ENCODE measurements at regions not wholly inside any gene's neighbourhood (a gene's known extent, or its start where the extent isn't known, plus 50 kb on each side); places are given as distances from the start of the nearest gene placed in this dataset.
"Not testable (repeated sequence)": the region's sequence is repeated elsewhere in the genome, so short reads cannot be mapped to it uniquely, and the experiment has no call there.

DNA sequence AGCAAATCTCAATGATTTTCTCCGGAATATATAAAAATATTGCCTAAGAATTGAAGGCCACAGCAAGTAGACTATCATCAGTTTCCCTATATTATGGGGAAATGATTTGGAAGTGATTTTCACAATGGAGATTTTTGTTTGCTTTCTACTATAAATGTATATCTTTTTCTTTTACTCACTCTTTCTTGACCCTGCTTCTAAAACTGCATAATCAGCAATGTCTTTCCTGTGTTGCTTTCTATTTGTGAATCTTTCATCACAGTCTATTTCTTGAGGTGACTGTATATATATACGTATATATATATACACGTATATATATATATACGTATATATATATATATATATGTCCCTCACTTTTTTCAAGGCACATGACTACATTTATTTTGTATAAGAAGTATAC, 622.6 kb downstream of the DTWD2 start:
- DNase-seq, result no peak

DNA sequence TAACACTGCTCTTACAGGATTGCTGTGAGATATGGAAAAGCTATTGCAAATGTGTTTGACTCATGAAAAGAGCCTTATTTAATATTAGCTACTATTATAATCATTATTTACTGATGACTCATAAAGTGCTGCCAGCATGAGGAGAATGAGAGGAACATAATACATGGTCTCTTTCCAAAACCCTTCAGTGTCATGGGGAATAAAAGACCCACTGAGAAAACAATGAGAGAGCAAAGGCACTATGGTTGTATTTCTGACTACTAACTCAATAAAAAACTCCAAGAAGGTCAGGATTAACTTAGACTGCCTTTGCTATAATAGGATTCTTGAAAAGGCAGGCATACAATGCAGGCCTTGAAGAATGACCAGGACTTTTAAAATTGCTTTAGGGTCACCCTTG, 633.5 kb downstream of the DTWD2 start:
- no peak for DNase-seq

DNA sequence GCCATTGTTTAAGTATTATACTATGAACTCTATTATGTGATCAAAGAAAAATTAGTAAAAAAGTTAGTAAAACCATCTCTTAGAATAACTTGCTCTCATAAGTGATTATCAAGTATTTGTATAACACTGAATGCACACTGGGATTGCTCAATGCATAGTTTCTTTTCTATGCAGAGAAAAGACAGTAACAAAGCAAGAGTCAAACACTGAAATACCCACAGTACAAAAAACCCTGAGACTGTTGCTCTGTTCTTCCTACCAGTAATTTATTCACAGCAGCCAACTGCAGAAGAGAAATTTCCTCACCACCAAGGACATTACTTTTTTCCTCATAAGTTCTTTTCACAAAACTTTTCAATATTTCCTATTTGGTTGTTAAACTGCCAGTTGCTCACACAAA, 634.4 kb downstream of the DTWD2 start:
- no peak for DNase-seq

DNA sequence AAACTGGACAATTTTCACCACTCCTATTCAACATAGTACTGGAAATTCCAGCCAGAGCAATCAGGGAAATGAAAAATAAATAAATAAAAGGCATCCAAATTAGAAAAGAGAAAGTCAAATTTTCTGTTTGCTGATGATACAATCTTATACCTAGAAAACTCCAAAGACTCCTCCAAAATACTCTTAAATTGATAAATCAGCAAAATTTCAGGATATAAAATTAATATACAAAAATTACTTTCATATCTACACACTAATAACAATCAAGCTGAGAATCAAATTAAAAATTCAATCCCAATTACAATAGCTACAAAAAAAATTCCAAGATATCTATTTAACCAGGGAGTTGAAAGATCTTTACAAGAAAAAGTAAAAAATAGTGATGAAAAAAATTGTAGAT, 651.9 kb downstream of the DTWD2 start:
- DNase-seq, result no peak

DNA sequence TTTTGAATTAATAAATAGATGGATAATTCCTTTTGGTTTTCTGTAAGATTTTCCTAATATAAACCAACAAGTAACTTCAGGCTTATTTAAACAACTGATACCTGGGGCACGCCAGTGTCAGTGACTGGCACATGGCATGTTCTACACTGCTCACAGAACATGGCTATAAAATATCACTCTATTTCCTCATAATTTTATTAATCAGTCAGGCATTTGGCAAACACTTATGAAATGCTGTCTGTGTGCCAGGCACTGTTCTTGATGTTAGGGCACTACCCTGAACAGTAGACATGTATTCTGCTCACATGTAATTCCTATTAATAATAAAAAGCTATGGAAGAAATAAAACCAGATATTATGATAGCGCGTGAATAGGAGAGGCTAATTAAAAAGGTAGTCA, 661.0 kb downstream of the DTWD2 start:
- DNase-seq, result no peak

DNA sequence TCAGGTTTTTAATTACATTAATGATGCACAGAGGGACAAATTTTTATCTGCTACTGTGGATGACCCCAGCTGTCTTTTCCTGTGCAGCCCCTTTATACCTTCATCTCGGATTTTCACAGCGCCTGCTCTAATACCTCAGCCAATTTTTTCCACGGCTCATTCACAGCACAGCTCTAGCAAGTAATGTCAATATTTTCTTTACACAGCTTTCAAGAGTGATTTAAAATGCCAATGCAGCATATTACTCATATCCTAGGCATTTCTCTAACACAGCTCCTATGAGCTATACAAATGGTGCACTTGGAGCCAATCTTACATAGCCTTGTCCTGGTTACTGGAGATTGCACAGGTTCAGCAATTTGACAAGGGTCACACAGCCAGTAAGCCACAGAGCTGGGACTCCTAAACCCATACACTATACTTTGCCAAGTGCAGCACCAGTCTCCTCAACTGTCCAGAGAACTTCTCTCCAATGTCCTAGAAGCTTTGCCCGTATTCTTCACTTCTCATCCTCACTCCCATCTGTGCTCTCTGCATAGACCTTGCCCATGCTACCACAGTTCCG, 661.8 kb downstream of the DTWD2 start:
- no peak for DNase-seq

DNA sequence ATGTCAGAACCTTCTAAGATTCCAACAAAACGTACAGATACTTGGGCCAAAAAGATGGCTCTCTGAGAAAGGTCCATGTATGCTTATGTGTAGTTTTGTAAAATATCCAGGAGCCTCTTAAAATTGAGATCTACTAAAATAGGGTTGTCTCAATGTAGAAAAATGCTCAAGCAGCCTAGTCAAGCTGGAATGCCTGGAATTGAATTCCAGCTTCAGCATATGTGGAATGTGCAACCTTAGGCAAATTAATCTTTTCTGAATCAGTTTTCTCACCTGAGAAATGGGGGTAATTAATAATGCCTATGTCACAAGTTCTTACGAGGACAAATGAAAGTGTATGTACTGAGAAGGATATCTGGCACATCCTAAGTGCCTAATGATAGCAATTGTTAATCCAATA, 662.4 kb downstream of the DTWD2 start:
- no peak for DNase-seq

DNA sequence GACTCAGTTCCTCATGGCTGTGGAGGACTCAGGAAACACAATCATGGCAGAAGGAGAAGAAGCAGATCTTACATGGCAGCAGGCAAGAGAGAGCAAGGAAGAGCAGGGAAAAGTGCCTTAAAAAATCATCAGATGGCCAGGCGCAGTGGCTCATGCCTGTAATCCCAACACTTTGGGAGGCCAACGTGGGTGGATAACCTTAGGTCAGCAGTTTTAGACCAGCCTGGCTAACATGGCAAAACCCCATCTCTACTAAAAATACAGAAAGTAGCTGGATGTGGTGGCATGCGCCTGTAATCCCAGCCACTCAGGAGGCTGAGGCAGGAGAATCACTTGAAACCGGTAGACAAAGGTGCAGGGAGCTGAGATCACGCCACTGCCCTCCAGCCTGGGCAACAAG, 664.6 kb downstream of the DTWD2 start:
- DNase-seq, result not testable (repeated sequence)

DNA sequence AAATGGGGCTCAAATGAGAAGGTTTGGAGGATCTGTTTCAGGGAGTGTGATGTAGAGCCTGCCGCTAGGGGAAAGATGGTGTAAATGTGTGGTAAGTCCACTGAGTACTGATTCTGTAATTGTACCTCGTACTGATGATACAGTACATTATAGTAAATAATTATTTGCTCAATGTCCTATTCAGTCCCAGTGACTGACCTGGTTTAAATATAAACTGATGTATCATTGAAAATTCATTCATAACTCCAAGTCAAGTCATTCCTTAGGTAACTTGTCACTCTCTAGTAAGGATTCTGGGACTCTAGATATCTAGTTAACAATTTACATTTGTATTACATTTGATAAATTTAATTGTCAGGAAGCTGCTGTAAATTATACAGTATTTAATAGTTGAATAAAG, 667.3 kb downstream of the DTWD2 start:
- DNase-seq, result no peak

DNA sequence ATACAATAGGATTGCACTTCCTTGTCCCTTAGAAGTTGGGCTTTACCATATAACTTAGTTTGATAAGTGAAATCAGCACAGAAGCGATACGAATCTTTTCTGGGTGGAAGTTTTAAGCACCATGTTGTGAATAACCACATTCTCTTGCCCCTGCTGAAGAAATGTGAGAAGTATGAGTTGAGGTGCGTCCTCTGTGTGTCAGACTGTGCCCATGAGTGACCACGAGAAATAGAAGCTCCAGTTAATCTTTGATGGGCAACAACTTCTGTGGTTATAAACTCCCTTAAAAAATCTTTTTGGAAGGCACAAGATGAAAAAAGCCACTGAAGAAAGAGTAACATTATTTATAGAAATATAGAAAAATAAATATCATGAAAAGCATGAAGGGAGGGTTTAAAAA, 668.2 kb downstream of the DTWD2 start:
- DNase-seq, result no peak

DNA sequence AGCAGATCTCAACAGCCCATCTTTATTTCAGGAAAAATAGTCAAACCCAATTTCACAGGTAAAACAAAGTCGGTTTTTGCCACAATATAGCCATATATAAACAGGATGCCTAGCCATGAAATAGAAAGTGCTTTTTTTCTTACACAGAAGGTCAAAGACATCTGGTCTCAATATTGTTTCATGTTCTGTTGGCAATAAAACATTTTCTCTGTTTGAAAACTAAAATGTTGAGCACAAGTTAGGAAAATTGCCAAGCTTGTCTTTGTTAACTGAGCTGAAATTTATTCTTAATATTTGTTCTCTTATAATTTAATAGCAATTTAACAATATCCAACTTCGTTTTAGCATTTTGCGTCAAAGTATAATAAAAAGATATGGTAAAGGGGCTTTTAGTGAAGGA, 673.4 kb downstream of the DTWD2 start:
- no peak for DNase-seq

DNA sequence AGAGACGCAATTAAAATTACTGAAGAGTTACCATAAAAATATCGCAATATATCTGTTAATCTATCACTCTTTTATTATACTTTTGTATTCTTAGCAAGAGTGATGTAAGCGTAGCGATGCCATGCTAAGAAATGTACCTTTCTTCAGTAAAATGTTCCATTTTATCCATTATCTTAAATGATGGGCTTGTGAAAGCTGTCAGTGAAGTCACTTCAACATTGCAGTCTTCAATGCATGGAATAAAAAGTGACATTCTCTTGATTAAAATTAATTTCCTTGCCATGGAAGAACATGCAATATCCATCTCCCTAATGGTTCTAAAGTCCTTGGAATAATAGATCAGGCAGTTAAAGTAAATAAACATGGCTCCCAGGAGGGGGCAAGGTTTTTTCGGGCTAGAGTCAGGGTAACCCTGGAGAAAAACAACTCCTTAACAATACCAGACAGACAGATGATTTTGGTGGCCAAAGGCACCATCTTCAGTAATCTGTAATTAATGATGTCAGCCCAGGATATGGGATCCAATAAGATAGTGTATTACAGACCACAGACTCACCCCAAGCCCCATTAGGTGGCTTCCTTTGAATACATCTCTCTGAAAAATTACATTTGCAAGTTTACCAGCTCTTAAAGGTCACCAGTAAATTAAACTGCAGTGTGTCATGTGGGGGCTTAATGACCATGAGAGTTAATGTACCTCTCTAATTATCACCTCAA, 677.1 kb downstream of the DTWD2 start:
- DNase-seq, result no peak

DNA sequence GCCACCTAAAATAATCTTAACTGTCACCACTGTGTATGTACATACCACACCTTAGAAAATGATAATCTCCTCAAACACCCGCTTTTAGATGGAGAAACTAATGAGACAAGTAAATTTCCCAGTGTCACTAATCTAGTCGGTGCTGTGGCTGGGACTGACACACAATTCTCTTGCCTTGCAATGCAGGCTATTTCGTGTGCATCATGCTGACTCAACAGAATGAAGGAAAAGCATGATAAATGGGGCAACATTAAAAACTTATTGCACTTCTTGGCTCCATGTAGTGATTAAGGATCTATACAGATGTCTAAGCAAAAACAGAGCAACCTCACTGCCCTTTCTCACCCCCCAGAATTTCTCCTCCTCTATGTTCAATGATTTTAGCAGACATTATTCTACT, 677.9 kb downstream of the DTWD2 start:
- DNase-seq, result no peak

DNA sequence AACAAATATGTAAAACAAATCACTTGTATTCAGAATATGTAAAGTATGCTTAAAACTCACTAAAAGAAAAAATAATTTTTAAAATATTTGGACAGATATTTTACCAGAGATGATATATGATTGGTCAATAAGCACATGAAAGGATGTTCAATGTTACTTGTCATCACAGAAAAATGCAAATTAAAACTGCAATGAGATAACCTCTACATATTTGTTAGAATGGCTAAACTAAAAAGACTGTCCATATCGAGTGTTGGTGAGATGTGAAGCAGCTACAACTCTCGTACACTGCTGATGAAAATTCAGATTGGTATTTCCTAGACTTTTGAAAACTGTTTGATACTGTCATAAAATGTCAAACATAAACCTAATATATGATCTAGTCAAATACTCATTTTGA, 685.1 kb downstream of the DTWD2 start:
- no peak for DNase-seq

DNA sequence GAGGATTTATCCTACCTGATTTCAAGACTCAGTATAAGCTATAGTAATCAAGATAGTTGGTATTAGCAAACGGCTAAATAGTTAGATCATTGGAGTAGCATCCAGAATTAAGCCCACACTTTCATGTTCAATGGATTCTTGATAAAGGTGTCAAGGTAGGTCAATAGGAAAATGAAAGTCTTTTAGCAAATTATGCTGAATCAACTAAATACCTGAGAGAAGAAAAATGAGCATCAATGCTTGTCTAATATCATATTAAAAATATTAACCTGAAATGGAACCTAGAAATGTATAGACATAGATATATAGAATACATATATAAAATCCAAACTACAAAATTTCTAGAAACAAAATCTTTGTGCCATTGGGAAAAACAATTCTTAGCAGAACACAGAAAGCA, 685.6 kb downstream of the DTWD2 start:
- DNase-seq, result no peak

DNA sequence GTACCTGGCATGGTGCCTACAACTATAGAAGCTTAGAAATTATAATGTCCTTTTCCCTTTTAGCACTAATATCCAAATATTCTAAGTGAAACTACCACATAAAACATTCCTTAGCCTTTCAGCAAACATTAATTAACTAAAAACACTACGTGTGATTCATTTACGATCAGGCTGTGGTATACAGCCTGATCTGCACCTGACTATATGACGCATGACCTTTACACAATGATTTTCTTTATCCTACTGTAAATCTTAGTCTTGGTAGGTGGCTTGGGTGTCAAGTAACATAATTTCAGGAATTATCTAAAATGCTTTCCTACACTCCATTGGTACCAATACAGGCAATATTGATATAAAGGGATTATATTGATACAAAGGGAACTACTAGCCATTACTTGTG, 686.7 kb downstream of the DTWD2 start:
- DNase-seq, result no peak

DNA sequence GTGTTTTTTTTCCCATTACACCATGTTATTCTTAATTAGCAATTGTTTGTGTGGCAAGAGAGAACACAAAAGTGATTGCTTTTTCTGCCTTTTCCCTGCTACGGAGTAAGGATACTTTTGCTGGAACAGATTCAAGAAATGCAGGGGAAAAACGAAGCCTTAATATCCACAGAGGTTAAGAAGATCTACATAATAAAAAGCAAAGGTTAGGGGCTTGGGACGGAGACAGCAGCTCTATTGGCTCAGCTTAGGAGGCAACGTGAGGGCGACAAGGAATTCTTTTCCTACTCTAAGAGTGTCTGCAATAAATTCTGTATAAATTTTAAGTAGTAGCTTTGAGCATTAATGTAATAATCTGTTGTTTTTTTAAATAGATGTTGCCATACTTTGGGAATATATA, 693.3 kb downstream of the DTWD2 start:
- no peak for DNase-seq

DNA sequence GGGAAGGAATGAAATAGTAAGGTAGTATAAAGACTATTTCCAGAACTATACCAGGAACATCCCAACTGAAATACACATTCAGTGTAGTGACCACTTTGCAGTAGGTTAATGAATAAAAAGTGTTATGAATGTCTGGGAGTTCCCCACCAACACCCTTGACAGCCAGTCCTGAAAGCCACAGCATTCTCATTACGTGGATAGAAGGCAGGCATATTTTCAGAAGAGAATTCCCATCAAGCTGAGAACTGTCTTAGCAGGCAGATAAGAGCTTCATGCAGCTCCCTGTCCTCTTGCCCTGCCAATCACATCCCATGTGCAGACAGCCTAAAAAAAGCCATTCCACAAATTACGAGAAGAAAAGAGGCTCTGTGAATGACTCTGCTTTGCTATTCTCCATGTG, 695.0 kb downstream of the DTWD2 start:
- no peak for DNase-seq

DNA sequence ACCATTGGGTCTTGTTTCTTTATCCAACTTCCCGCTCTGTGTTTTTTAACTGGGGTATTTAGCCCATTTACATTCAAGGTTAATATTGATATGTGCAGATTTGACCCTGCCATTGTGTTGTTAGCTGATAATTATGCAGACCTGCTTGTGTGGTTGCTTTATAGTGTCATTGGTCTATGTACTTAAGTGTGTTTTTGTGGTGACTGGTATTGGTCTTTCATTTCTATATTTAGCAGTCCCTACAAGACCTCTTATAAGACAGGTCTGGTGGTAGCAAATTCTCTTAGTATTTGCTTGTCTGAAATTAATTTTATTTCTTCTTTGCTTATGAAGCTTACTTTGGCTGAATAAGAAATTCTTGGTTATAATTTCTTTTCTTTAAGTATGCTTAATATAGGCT, 698.1 kb downstream of the DTWD2 start:
- no peak for DNase-seq

DNA sequence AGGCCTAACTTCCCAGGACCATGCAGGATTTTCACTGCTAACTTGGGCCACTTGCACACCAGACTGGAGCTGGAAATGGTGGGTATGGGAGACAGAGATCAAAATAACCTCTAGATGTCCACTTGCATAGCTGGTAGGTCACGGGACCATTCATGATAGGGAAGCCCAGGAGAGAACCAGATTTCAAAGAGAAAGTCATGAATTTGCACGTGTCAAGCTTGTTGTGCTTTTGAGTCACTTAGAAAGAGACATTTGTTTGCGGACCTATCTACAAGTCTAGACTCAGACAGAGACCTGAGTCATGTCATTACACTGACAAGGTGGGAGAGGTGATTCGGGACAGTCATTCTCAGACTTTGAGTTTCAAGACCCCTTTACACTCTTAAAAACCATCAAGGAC, 704.1 kb downstream of the DTWD2 start:
- not testable (repeated sequence) for DNase-seq

DNA sequence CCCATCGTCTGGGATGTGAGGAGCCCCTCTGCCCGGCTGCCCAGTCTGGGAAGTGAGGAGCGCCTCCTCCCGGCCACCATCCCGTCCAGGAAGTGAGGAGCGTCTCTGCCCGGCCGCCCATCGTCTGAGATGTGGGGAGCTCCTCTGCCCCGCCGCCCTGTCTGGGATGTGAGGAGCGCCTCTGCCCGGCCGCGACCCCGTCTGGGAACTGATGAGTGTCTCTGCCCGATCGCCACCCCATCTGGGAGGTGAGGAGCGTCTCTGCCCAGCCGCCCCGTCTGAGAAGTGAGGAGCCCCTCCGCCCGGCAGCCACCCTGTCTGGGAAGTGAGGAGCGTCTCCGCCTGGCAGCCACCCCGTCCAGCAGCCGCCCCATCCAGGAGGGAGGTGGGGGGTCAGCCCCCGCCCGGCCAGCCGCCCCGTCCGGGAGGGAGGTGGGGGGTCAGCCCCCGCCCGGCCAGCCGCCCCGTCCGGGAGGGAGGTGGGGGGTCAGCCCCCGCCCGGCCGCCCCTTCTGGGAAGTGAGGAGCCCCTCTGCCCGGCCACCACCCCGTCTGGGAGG, 705.8 kb downstream of the DTWD2 start:
- DNase-seq, result not testable (repeated sequence)

DNA sequence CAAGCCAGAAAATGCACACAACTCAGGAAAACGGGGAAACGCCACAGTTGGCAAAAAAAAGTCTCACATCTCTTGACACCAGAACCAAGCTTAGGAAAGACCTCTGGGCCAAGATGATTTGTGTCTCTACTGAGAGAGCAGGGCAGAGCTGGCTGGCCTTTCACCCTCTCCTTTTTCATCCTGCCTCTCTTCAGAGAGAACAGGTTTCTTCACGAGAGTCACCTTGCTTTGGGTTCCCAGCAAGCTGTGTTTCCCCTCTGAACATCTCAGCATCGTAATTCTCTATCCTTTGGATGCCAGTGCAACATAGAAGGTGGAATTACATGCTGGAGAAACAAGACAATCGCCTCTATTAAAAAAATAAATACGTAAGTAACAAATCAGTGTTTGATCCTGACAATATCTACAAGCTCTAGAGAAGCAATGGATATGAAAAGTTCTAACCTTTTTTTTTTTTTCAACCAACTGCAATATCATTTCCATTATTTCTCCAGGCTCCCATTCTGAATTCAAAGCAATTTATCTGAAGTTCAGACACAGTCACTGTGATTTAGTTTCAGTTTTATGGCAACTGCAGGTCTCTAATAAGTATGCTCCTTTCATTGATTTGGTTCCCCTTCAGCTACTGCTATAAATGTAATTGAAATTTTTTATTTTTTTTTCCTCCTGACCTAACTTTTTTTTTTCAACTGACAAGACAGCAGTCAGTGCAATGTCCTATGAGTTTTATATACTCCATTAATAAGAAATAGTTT, 708.6 kb downstream of the DTWD2 start:
- no peak for DNase-seq

DNA sequence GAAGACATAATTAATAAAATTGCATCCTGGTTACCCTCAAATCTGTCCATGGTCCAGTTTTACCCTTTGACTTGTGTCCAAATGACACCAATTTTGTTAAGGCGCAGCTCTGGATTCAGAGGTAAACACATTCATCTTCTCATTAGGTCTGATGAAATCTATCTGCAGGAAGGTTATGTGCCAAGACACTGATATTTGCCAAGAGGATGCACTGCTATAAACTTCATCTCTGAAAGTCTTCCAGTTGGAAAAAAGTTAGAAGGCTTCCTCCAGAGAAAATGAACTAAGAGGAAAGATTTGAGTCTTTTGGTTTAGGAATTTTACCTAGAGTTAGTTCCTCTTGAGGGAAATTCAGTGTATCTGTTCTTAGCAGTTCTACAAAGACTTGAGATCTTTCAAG, 717.8 kb downstream of the DTWD2 start:
- DNase-seq, result no peak

DNA sequence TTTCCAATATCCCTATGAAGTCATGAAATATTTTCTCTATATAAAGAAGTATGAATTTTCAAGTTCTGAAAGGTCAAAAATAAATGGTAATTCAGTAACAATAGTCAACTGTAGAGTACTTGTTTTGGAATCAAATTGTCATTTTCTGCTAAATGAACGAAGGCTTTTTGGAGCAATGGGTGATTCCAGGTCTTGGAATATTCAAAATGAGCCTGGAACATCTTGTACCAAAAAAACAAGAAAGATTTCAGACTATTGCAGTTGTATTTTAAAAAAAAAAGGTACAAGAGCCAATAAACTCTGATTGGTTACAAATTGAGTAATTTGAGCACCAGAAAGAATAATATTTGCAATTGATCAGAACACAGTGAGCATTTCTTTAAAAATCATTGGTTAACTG, 730.1 kb downstream of the DTWD2 start:
- no peak for DNase-seq
